Upper lobe of right lung (tissue), 1 donor: ENCODE measurements at regions not wholly inside any gene's neighbourhood (a gene's known extent, or its start where the extent isn't known, plus 50 kb on each side); places are given as distances from the start of the nearest gene placed in this dataset.
A peak's percentile ranks its signal among the peaks of the same experiment; 100 is the strongest.

Experiments
- ATAC-seq: fragments of 200-7000 bp; cut with Tn5 transposase; one replicate; pipeline ENCODE4 v1.9.1; 2020; ENCODE audit warnings: mild to moderate bottlenecking, moderate library complexity
- DNase-seq: peaks from one replicate; pipeline ENCODE4 v3.0.0-alpha.2; 2020
- H3K27ac ChIP-seq: fragments of 200-600 bp; one replicate; pipeline ENCODE4 v1.8.0; 2022
- H3K27me3 ChIP-seq: fragments of 200-600 bp; one replicate; pipeline ENCODE4 v1.8.0; 2022; ENCODE audit warnings: mild to moderate bottlenecking
- H3K36me3 ChIP-seq: fragments of 200-600 bp; one replicate; pipeline ENCODE4 v1.8.0; 2022
- H3K4me1 ChIP-seq: fragments of 200-600 bp; one replicate; pipeline ENCODE4 v1.8.0; 2022
- H3K4me3 ChIP-seq: fragments of 200-600 bp; one replicate; pipeline ENCODE4 v1.8.0; 2022; ENCODE audit warnings: mild to moderate bottlenecking
- H3K9me3 ChIP-seq: fragments of 200-600 bp; one replicate; pipeline ENCODE4 v1.8.0; 2022
- CTCF ChIP-seq: fragments of 200-600 bp; IDR thresholded peaks from one replicate; pipeline ENCODE4 v1.8.0; 2022; ENCODE audit warnings: antibody characterized with exemption
- intact Hi-C: fragments of 100-400 bp; cut with DNase I; formaldehyde crosslinking; loops from one replicate; pipeline ENCODE4 v1.11.0; 2022
- donor health status: DM: no; HTN: yes; CAD: no; lungs with severe emphysema.

GRCh38 chr9:6080154-6080716, 64.8 kb upstream of the RANBP6 start:
- H3K27me3 ChIP-seq = no peaks in the 10 kb centered on the region
- peak; percentile 98 for ATAC-seq
- no peaks in the 10 kb centered on the region for H3K36me3 ChIP-seq
- intact Hi-C loops = no loop called here
- H3K4me3 ChIP-seq = peak overlapping the region; percentile 46
- TF ChIP-seq CTCF = no peak
- H3K27ac ChIP-seq = peak overlapping the region; percentile 58
- peak; percentile 92 for DNase-seq
- no peaks in the 10 kb centered on the region for H3K4me1 ChIP-seq
- no peaks in the 10 kb centered on the region for H3K9me3 ChIP-seq

- H3K4me3 ChIP-seq = peak overlapping the region; percentile 46
- H3K27me3 ChIP-seq = no peaks in the 10 kb centered on the region
- intact Hi-C loops = no loop called here
- H3K9me3 ChIP-seq = no peaks in the 10 kb centered on the region
- H3K4me1 ChIP-seq = no peaks in the 10 kb centered on the region
- ATAC-seq (no peak), DNase-seq (no peak)
- H3K27ac ChIP-seq = no peak overlapping the region
- no peak for TF ChIP-seq CTCF
- no peaks in the 10 kb centered on the region for H3K36me3 ChIP-seq
Measured at GRCh38 chr9:6079386-6079785, 64.0 kb upstream of the RANBP6 start.

- DNase-seq = no peak
- Histone ChIP-seq H3K9me3 (no peaks in the 10 kb centered on the region), H3K36me3 (no peaks in the 10 kb centered on the region), H3K4me1 (no peaks in the 10 kb centered on the region), H3K27ac (no peak overlapping the region), H3K4me3 (no peak overlapping the region), H3K27me3 (no peaks in the 10 kb centered on the region)
- TF ChIP-seq CTCF = no peak
- intact Hi-C loops = no loop called here
- ATAC-seq = no peak
Measured at GRCh38 chr9:6078382-6079105, 63.1 kb upstream of the RANBP6 start.

GRCh38 chr9:6076851-6077250, 61.4 kb upstream of the RANBP6 start:
- Histone ChIP-seq H3K36me3 (no peaks in the 10 kb centered on the region), H3K27me3 (no peaks in the 10 kb centered on the region), H3K9me3 (no peaks in the 10 kb centered on the region), H3K4me1 (no peaks in the 10 kb centered on the region), H3K4me3 (no peak overlapping the region), H3K27ac (no peak overlapping the region)
- no peak for TF ChIP-seq CTCF
- intact Hi-C loops = no loop called here
- ATAC-seq (no peak), DNase-seq (no peak)

GRCh38 chr9:6073731-6074130, 58.3 kb upstream of the RANBP6 start:
- no peak for DNase-seq
- Histone ChIP-seq H3K27me3 (no peaks in the 10 kb centered on the region), H3K36me3 (no peaks in the 10 kb centered on the region), H3K27ac (no peak overlapping the region), H3K9me3 (no peaks in the 10 kb centered on the region), H3K4me1 (no peaks in the 10 kb centered on the region), H3K4me3 (no peak overlapping the region)
- TF ChIP-seq CTCF = no peak
- intact Hi-C loops = no loop called here
- ATAC-seq = no peak
